ENCODE measurements at regions not wholly inside any gene's neighbourhood (a gene's known extent, or its start where the extent isn't known, plus 50 kb on each side); places are given as distances from the start of the nearest gene placed in this dataset.
A peak's percentile ranks its signal among the peaks of the same experiment; 100 is the strongest.

DNA sequence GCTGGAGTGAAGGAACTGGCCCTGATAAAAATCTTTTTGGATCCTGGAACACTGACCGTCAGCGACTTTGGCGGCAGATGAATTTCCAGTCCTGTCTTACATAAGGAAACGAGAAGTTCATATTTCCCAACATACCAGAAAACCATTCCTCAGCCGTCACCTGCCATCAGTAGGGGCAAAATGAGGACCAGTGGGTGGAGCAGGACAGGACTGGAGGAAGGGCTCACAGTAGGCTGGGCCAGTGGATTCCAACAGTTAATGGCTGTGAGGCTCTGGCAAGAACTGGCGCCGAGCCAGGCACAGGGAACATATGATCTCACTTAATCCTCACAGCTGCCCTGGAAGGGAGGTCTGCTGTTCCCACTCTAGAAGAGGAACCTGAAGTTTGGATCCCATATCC, 67.2 kb upstream of the FAM181A start:
- DNase-seq (peak; percentile 57 to 78), ATAC-seq (peak; percentile 58 to 86 (median 74))
- peaks cover 17% of the 10 kb centered on the region for H3K4me1 ChIP-seq
- H3K36me3 ChIP-seq (ENCODE audit: insufficient read depth in 1 of 2, low read depth in 1 of 2) = no peaks in the 10 kb centered on the region
- TF ChIP-seq, protein P1, sequence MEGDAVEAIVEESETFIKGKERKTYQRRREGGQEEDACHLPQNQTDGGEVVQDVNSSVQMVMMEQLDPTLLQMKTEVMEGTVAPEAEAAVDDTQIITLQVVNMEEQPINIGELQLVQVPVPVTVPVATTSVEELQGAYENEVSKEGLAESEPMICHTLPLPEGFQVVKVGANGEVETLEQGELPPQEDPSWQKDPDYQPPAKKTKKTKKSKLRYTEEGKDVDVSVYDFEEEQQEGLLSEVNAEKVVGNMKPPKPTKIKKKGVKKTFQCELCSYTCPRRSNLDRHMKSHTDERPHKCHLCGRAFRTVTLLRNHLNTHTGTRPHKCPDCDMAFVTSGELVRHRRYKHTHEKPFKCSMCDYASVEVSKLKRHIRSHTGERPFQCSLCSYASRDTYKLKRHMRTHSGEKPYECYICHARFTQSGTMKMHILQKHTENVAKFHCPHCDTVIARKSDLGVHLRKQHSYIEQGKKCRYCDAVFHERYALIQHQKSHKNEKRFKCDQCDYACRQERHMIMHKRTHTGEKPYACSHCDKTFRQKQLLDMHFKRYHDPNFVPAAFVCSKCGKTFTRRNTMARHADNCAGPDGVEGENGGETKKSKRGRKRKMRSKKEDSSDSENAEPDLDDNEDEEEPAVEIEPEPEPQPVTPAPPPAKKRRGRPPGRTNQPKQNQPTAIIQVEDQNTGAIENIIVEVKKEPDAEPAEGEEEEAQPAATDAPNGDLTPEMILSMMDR (IDR thresholded peaks at IDR 0.05) = no peak
- peaks cover 0 to 12% (median 2%) of the 10 kb centered on the region in 3 donors for H3K27me3 ChIP-seq (ENCODE audit: insufficient read depth in 3 of 3, low read length in 2 of 3)
- WGBS, 3 donors = 22 to 38% (median 29%) methylated on average over 7 of the region's 7 CpGs
- H3K4me3 ChIP-seq = no peak overlapping the region
- no peak overlapping the region for H3K27ac ChIP-seq
- H3K9me3 ChIP-seq = no peaks in the 10 kb centered on the region
- intact Hi-C loops (cut with DNase I) = no loop called here

DNA sequence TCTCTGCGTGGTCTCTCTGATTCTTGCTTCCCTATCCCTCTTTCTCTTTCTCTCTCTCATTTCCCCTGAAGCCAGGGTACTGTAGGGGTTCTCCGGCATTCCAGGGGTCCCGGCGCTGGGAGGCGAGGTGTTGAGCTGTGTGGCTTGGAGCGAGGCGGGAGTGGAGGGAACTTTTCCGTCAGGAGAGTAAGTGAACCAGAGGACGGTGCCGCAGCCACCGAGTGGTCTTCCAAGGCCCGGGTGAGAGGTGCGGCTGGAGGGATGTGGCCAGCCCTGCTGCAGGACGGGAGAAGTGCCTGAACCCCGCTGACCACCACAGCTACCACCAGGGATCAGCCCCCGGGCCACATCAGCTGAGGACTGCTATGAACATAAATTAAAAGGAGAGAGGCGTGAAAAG, 68.2 kb upstream of the FAM181A start:
- intact Hi-C loops (cut with DNase I) = no loop called here
- TF ChIP-seq, protein P1 (IDR thresholded peaks at IDR 0.05) = no peak
- ATAC-seq = no peak
- DNase-seq = no peak
- Histone ChIP-seq H3K36me3 (ENCODE audit: insufficient read depth in 1 of 2, low read depth in 1 of 2) (no peaks in the 10 kb centered on the region), H3K4me1 (peaks cover 17% of the 10 kb centered on the region), H3K9me3 (no peaks in the 10 kb centered on the region), H3K4me3 (no peak overlapping the region), H3K27ac (no peak overlapping the region), H3K27me3 (ENCODE audit: insufficient read depth in 3 of 3, low read length in 2 of 3) (peaks cover 0 to 19% (median 2%) of the 10 kb centered on the region in 3 donors)
- 84 to 88% (median 85%) methylated on average over 17 of the region's 17 CpGs for WGBS, 3 donors

DNA sequence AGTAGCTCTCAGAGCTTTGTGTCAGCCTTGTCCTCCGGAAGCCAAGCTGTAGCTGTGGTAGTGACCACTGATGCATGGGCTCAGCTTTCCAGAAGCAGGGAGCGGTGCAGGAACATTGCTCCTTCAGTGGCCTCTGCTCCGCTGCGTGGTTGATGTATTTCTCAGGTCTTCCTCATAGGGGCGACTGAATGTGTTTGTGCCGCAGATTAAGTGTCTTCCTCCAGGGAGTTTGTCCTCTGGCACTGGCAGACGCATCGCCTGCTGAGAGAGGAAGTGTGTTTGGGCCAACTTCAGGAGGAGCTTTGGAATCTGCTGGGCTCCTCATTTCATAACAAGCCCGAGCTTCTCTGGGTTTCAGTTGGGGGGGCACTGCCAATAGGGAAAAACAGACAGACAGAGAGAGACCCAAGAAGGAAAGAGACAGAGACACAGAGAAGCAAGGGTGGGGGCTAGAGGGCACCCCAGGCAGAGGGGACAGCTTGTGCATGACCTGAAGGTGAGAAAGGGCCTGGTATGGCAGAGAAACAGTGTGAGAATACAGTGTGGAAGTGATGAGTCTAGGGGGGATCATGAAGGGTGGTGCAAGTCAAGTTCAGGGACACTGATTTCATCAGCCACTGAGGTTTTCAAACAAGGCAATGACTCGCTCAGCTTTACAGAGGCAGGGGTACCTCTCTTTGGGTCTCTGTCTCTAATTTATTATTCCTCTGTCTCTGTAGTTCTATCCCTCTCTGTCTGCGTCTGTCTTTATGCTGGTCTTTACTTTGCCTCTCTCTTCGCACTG, 69.4 kb upstream of the PRIMA1 start:
- Histone ChIP-seq H3K4me1 (peaks cover 17% of the 10 kb centered on the region), H3K36me3 (ENCODE audit: insufficient read depth in 1 of 2, low read depth in 1 of 2) (no peaks in the 10 kb centered on the region), H3K9me3 (no peaks in the 10 kb centered on the region), H3K27ac (no peak overlapping the region), H3K4me3 (no peak overlapping the region), H3K27me3 (ENCODE audit: insufficient read depth in 3 of 3, low read length in 2 of 3) (peaks cover 0 to 22% (median 2%) of the 10 kb centered on the region in 3 donors)
- peak in 1 of 2 donors; percentile 19 for DNase-seq
- TF ChIP-seq, protein P1 (IDR thresholded peaks at IDR 0.05) = no peak
- WGBS, 3 donors = 31 to 34% (median 33%) methylated on average over 12 of the region's 12 CpGs
- intact Hi-C loops (cut with DNase I) = no loop called here
- ATAC-seq = peak; percentile 29 to 73 (median 48)

DNA sequence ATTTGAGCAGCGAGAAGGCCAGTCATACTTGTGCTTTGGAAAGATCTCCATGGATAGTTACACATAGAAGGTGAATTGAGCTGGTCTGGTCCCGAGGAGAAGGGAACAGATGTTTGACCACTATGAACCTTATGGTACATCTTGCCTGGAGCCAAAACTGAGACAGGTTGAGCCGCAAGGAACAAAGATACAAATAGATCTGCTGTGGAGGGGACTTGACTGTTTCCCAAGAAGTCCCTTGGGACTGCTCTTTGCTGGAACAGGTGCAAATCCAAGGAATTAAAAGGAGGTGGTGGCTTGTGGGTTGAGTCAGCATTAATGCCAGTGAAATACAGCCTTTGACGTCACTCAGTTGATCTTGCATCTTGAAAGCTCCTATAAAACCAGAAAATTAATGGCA, 68.8 kb upstream of the PRIMA1 start:
- H3K4me3 ChIP-seq = no peak overlapping the region
- intact Hi-C loops (cut with DNase I) = no loop called here
- DNase-seq (no peak), ATAC-seq (no peak)
- peaks cover 0 to 26% (median 2%) of the 10 kb centered on the region in 3 donors for H3K27me3 ChIP-seq (ENCODE audit: insufficient read depth in 3 of 3, low read length in 2 of 3)
- H3K4me1 ChIP-seq = peaks cover 17% of the 10 kb centered on the region
- no peak overlapping the region for H3K27ac ChIP-seq
- no peaks in the 10 kb centered on the region for H3K9me3 ChIP-seq
- H3K36me3 ChIP-seq (ENCODE audit: insufficient read depth in 1 of 2, low read depth in 1 of 2) = no peaks in the 10 kb centered on the region
- 18 to 31% (median 27%) methylated on average over 4 of the region's 4 CpGs for WGBS, 3 donors
- TF ChIP-seq, protein P1 (IDR thresholded peaks at IDR 0.05) = no peak
